GM23248 (cell line): ENCODE measurements at regions not wholly inside any gene's neighbourhood (a gene's known extent, or its start where the extent isn't known, plus 50 kb on each side); places are given as distances from the start of the nearest gene placed in this dataset.
"Not testable (repeated sequence)": the region's sequence is repeated elsewhere in the genome, so short reads cannot be mapped to it uniquely, and the experiment has no call there.

Experiments used
- DNase-seq: peaks from one replicate; pipeline ENCODE4 v3.0.0-alpha.2; 2015
- H2AFZ ChIP-seq: fragments of 200-600 bp; sonication (generic); 2 replicates; pipeline ENCODE4 v1.6.1; 2016; ENCODE audit warnings: antibody characterized with exemption
- H3F3A ChIP-seq: fragments of 200-600 bp; sonication (generic); 2 replicates; pipeline ENCODE4 v1.6.1; 2016; ENCODE audit warnings: mild to moderate bottlenecking, antibody characterized with exemption, mixed run types; ENCODE audit not compliant: insufficient read depth
- H3K27ac ChIP-seq: fragments of 200-600 bp; sonication (generic); 2 replicates; pipeline ENCODE4 v1.5.1; 2016; ENCODE audit warnings: mild to moderate bottlenecking
- H3K27me3 ChIP-seq: fragments of 200-600 bp; sonication (generic); replicated peaks from 2 replicates; pipeline ENCODE4 v1.6.1; 2016; ENCODE audit warnings: mild to moderate bottlenecking; ENCODE audit not compliant: insufficient read depth
- H3K36me3 ChIP-seq: fragments of 200-600 bp; sonication (generic); 2 replicates; pipeline ENCODE4 v1.6.1; 2016; ENCODE audit warnings: low read depth, mild to moderate bottlenecking
- H3K4me1 ChIP-seq: fragments of 200-600 bp; sonication (generic); 2 replicates; pipeline ENCODE4 v1.6.1; 2016; ENCODE audit warnings: mild to moderate bottlenecking; ENCODE audit not compliant: insufficient read depth
- H3K4me2 ChIP-seq: fragments of 200-600 bp; sonication (generic); one replicate; pipeline ENCODE4 v1.6.1; 2016; ENCODE audit warnings: mild to moderate bottlenecking; ENCODE audit not compliant: unreplicated experiment
- H3K4me3 ChIP-seq: fragments of 200-600 bp; sonication (generic); 2 replicates; pipeline ENCODE4 v1.5.1; 2016; ENCODE audit warnings: mild to moderate bottlenecking
- H3K79me2 ChIP-seq: fragments of 200-600 bp; sonication (generic); 2 replicates; pipeline ENCODE4 v1.6.1; 2016; ENCODE audit warnings: mild to moderate bottlenecking; ENCODE audit not compliant: insufficient read depth
- H3K9ac ChIP-seq: fragments of 200-600 bp; sonication (generic); 2 replicates; pipeline ENCODE4 v1.6.1; 2016; ENCODE audit warnings: mild to moderate bottlenecking
- H3K9me2 ChIP-seq: fragments of 200-600 bp; sonication (generic); 2 replicates; pipeline ENCODE4 v1.6.1; 2016; ENCODE audit warnings: mixed run types, mild to moderate bottlenecking, moderate library complexity; ENCODE audit not compliant: insufficient read depth
- H3K9me3 ChIP-seq: fragments of 200-600 bp; sonication (generic); one replicate; pipeline ENCODE4 v1.6.1; 2017; ENCODE audit warnings: low read depth
- H4K20me1 ChIP-seq: fragments of 200-600 bp; sonication (generic); 2 replicates; pipeline ENCODE4 v1.6.0; 2016; ENCODE audit not compliant: insufficient read depth
- EZH2 ChIP-seq: fragments of 200-600 bp; sonication (generic); IDR thresholded peaks from 2 replicates; pipeline ENCODE4 v1.6.1; 2018; ENCODE audit warnings: antibody characterized with exemption, mild to moderate bottlenecking; ENCODE audit not compliant: insufficient read depth, poor library complexity, severe bottlenecking
- EZH2phosphoT487 ChIP-seq: fragments of 200-600 bp; sonication (generic); IDR thresholded peaks from 2 replicates; pipeline ENCODE4 v1.6.1; 2018; ENCODE audit warnings: antibody characterized with exemption, moderate library complexity, mild to moderate bottlenecking, low read depth; ENCODE audit not compliant: insufficient read depth
- WGBS, 2 experiments: methylation state at CpG; one replicate each; pipeline ENCODE4 v1.1.6; 2015 to 2017; ENCODE audit warnings: low lambda C conversion rate in 2 of 2, low coverage in 1 of 2; ENCODE audit errors: missing lambda C conversion rate in 2 of 2; 5-methylcytosine and 5-hydroxymethylcytosine counted together
- in situ Hi-C: fragments of 300-500 bp; cut with MboI; formaldehyde crosslinking; loops from 2 replicates; pipeline ENCODE4 v1.15.0; 2020

GRCh38 chr3:106981392-106981791 is 395.8 kb upstream of the CCDC54 start:
- no peaks in the 10 kb centered on the region for H3K27me3 ChIP-seq
- H3K9me3 ChIP-seq, result no peaks in the 10 kb centered on the region
- H3F3A ChIP-seq, result no peaks in the 10 kb centered on the region
- H3K4me1 ChIP-seq, result no peaks in the 10 kb centered on the region
- TF ChIP-seq EZH2phosphoT487, result no peak
- TF ChIP-seq EZH2, result no peak
- no peak overlapping the region for H3K9ac ChIP-seq
- 0 out of 2 replicates have a peak, but pooled peaks cover 5% of the 10 kb centered on the region for H3K9me2 ChIP-seq
- H2AFZ ChIP-seq, result peak overlapping the region; percentile 18; the same call in 1 of the 2 replicates
- no peaks in the 10 kb centered on the region for H4K20me1 ChIP-seq
- WGBS, 2 experiments, result 79 to 89% methylated on average over 1 of the region's 1 CpG
- DNase-seq, result no peak
- H3K4me3 ChIP-seq, result no peak overlapping the region
- H3K27ac ChIP-seq, result no peak overlapping the region
- no peak overlapping the region for H3K4me2 ChIP-seq
- H3K36me3 ChIP-seq, result no peaks in the 10 kb centered on the region
- H3K79me2 ChIP-seq, result no peaks in the 10 kb centered on the region
- in situ Hi-C loops, result no loop called here

DNA sequence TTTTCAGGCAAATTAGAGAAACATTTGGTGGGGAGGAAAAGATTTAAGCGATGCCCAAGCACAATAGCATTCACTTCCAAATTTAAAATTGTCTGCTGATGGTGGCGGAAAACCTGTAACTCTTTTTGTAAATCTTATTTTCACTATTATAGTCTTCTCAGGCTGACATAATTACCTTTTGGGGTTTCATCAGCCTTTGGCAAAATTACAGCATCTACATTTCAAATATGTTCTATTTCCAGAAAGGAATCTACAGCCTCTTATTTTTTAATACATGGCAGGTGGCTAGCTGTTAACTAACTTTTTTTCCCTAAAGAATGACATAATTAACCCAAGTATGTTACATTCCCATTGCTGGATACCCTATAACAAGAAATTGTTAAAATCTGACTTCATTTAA is 391.5 kb upstream of the CCDC54 start:
- Histone ChIP-seq H3K36me3 (no peaks in the 10 kb centered on the region), H3K4me2 (no peak overlapping the region), H3K9me2 (0 out of 2 replicates have a peak, but pooled peaks cover 7% of the 10 kb centered on the region), H3K4me1 (no peaks in the 10 kb centered on the region), H3K79me2 (no peaks in the 10 kb centered on the region), H3K27ac (no peak overlapping the region), H3F3A (no peaks in the 10 kb centered on the region), H3K9me3 (no peaks in the 10 kb centered on the region), H3K4me3 (no peak overlapping the region), H4K20me1 (no peaks in the 10 kb centered on the region), H3K9ac (no peak overlapping the region), H2AFZ (peak overlapping the region; percentile 61), H3K27me3 (no peaks in the 10 kb centered on the region)
- no peak for TF ChIP-seq EZH2
- no peak for TF ChIP-seq EZH2phosphoT487
- 60 to 68% methylated on average over 2 of the region's 2 CpGs for WGBS, 2 experiments
- in situ Hi-C loops, result no loop called here
- DNase-seq, result no peak

- H3K27me3 ChIP-seq, H3K4me1 ChIP-seq, in situ Hi-C loops, H3K79me2 ChIP-seq, H3K9me2 ChIP-seq, H3F3A ChIP-seq, H2AFZ ChIP-seq, H3K9me3 ChIP-seq, DNase-seq, H3K9ac ChIP-seq, H3K4me3 ChIP-seq, H3K27ac ChIP-seq, H4K20me1 ChIP-seq, H3K36me3 ChIP-seq, H3K4me2 ChIP-seq: not testable (repeated sequence)
- WGBS, 2 experiments, result 78 to 82% methylated on average over 21 of the region's 21 CpGs
These were observed 378.2 kb upstream of the CCDC54 start for GRCh38 chr3:106998841-106999682.

- no peaks in the 10 kb centered on the region for H3K27me3 ChIP-seq
- H3K9ac ChIP-seq, result no peak overlapping the region
- DNase-seq, result no peak
- TF ChIP-seq EZH2 (no peak), EZH2phosphoT487 (no peak)
- H2AFZ ChIP-seq, result peak overlapping the region; percentile 77
- H3K4me1 ChIP-seq, result peaks cover 5% of the 10 kb centered on the region; the same call in 1 of the 2 replicates
- WGBS, 2 experiments, result 14 to 16% methylated on average over 2 of the region's 2 CpGs
- peak overlapping the region; percentile 41 for H3K4me2 ChIP-seq
- no peaks in the 10 kb centered on the region for H3K9me2 ChIP-seq
- H3K79me2 ChIP-seq, result no peaks in the 10 kb centered on the region
- H3F3A ChIP-seq, result peaks cover 7% of the 10 kb centered on the region; the same call in 1 of the 2 replicates
- no peak overlapping the region for H3K27ac ChIP-seq
- H3K4me3 ChIP-seq, result no peak overlapping the region
- no peaks in the 10 kb centered on the region for H4K20me1 ChIP-seq
- no peaks in the 10 kb centered on the region for H3K9me3 ChIP-seq
- no peaks in the 10 kb centered on the region for H3K36me3 ChIP-seq
- in situ Hi-C loops, result no loop called here
These were observed 375.6 kb upstream of the CCDC54 start for GRCh38 chr3:107001635-107002034.

- H3K4me2 ChIP-seq, H3K36me3 ChIP-seq, H3K9me2 ChIP-seq, H3K4me3 ChIP-seq, in situ Hi-C loops, H3K4me1 ChIP-seq, H3K27me3 ChIP-seq, H3K79me2 ChIP-seq, H3K9ac ChIP-seq, H3F3A ChIP-seq, H2AFZ ChIP-seq, H3K27ac ChIP-seq, H3K9me3 ChIP-seq, H4K20me1 ChIP-seq, DNase-seq: not testable (repeated sequence)
- WGBS, 2 experiments, result 61 to 64% methylated on average over 4 of the region's 4 CpGs
These were observed 371.9 kb upstream of the CCDC54 start for GRCh38 chr3:107005352-107005751.
